COR-L47 (cell line): ENCODE measurements at regions not wholly inside any gene's neighbourhood (a gene's known extent, or its start where the extent isn't known, plus 50 kb on each side); places are given as distances from the start of the nearest gene placed in this dataset.

Source experiments
- DNase-seq: peaks from one replicate; lab custom pipeline; 2025; lab: John Stamatoyannopoulos, UW

GRCh38 chr16:64409783-64410210, 712.1 kb downstream of the CDH11 start:
- DNase-seq = no peak

DNA sequence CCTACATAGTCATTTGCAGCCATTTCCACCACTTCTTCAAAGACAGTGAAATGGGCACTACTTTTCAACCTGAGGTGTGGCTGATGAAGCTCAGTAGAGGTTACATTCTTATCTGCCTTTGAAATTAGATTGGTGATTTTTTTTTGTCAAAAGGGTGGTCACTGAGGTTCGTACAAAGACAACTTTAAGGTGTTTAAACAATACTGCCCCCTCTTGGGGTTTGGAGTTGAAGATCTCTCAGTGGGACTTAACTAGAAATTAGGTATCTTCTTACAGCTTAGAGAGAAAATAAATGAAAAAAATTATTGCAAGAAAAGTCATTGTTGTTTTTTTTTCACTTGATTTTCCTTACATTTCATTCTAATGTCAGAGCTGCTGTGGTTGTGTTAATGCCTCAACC, 713.2 kb downstream of the CDH11 start:
- no peak for DNase-seq

DNA sequence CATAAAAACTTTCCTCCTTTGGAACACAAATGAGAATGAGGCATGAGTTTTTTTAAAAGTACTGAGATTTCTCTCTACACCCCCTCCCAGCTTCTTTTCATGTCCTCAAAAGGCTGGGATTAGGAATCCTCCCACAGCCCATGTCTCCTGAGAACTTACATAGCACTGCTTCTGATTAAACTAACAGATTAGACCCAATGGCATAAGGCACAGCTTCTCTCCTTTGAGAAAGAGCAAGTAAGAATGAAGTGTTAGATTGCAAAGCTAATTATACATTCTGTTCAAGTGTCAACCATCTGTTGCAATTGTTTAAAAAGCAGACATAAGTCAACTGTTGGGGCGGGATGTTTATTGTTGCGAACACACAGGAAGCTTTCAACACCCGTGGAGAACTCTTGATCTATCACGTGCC, 715.1 kb downstream of the CDH11 start:
- DNase-seq = no peak

GRCh38 chr16:64403352-64403751, 718.5 kb downstream of the CDH11 start:
- no peak for DNase-seq

DNA sequence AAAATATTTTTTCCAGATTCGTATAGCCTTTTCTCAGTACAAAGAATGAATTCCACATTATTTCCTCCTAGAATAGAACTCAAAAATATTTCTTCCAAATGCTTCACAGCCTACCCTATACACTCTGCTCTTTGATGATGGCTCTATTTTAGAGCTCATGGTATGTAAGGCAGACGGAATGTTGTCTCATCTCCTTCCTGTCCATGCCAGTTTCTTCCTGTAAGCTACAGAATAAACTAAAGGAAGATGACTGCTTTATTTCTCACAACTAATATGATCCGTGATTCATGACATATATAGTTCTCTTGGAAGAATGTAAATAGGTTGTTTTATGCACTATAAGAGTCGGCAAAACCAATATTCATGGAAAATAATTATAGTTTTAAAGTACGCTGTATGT, 723.1 kb downstream of the CDH11 start:
- DNase-seq = no peak

DNA sequence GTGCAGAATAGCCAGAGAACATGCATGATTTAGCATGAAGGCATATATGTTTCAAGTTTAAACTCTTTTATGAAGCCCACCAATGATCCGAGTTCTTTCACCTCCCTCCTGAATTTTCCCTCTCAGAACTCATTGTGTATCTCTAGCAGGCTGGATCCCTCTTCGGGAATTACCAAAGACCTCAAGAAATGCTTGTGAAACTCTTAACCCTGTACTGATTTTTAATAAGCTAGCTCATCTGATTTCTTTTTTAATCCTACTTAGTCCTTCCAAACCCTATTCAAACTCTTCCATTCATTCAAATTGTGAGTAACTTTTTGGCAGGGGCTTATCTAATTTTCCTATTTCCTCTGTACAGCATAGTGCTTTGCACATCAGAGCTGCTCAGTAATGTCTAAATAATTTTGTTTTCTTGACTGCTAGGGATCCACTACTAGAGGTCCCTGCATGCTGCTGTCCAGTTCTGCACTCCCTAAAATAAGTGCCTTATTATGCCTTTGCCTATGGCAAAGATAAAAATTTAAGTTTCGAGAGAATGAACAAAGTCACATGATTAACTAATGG, 723.8 kb downstream of the CDH11 start:
- DNase-seq = no peak

DNA sequence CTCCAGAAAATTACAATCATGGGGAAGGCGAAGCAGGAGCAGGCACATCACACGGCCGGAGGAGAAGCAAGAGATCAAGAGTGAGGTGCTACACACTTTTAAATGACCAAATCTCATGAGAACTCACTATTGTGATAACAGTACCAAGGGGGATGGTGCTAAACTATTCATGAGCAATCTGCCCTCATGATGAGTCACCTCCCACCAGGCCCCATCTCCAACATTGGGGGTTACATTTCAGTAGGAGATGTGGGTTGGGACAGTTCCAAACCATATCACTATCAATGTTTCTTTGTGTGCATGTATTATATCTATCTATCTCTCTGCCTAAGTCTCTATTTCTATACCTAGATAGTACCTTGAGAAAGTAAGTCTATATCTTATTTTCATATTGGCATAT, 724.8 kb downstream of the CDH11 start:
- DNase-seq = no peak

- DNase-seq = no peak
These were observed 727.8 kb downstream of the CDH11 start for GRCh38 chr16:64394061-64394460.

GRCh38 chr16:64392456-64392855, 729.4 kb downstream of the CDH11 start:
- DNase-seq = no peak

DNA sequence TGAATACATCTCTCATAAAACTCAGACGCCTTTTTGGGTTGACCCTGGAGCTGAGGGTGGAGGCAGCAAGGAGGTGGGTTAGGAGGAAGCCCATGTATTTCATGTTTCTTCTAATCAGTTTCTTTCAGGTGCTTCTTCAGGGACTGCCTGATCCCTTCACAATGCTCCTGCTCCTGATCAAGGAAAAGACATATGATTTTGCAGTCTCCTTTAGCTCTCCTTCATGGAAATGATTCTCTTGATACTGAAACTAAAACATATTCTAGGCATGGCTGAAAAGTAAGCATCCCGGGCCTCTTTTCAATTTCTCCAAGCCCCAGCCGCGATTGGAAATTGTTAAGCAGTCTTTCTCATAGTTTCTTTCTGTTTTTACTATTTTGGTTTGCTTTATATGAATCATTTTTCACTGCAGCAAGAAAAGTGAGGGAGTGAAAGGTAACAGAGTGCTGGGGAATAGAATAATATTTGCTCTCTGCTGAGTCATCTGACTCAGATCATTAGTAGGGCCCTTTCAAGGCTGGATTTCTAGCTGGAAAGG, 730.7 kb downstream of the CDH11 start:
- no peak for DNase-seq

DNA sequence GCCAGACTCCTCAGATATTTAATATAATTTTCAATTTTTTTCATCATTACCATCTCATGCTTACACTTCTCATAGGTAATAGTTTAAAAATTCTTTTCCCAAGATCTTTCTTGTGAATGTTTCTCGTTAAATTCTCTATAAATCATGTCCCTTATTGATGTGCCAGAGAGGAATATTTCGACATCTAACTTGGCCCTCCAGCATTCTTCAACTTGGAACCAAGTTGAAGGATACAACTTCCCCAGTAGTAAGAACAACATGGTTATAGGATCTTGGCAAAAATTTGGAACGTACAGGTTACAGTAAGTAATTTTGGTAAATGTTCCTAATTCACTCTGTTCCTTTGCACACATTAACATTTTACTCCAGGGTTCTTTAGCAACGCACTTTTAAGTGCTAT, 731.8 kb downstream of the CDH11 start:
- DNase-seq = no peak

DNA sequence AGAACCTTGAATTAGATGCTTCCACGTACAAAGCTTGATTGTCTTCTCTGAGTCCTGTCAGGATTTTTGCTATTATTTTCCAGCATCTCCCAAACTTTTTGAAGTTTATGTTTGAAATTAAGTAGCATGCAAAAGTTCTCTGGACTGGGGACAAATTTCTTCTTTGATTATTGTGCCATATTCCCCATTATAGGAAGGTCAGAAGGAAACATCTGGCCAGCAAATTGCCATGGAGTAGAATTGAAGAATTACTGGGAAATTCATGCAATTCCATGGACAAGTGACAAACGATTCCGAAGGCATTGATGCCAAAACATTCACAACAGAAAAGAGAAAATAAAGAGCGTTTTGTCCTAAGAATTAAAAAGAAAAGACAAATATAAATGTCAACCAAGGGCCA, 737.2 kb downstream of the CDH11 start:
- no peak for DNase-seq

- no peak for DNase-seq
These were observed 739.9 kb downstream of the CDH11 start for GRCh38 chr16:64381979-64382378.

DNA sequence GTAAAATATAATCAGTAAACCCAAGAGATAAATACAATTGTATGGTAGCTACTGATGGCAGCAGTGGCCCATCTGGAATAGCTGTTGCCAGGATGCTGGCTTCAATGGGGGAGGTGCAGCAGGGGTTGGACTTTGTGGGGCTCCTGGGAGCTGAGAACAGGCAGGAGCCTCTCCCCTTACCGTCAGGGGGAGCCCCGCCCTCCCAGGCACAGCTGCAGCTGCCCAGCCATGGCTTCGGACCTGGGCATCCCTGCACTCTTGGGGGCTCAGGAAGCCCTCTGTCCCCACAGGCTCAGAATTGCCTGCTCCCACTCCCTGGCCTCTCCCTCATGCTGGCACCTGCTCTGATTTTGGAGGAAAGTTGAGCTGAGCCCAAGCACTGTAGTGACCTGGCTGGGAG, 741.1 kb downstream of the CDH11 start:
- DNase-seq = no peak

DNA sequence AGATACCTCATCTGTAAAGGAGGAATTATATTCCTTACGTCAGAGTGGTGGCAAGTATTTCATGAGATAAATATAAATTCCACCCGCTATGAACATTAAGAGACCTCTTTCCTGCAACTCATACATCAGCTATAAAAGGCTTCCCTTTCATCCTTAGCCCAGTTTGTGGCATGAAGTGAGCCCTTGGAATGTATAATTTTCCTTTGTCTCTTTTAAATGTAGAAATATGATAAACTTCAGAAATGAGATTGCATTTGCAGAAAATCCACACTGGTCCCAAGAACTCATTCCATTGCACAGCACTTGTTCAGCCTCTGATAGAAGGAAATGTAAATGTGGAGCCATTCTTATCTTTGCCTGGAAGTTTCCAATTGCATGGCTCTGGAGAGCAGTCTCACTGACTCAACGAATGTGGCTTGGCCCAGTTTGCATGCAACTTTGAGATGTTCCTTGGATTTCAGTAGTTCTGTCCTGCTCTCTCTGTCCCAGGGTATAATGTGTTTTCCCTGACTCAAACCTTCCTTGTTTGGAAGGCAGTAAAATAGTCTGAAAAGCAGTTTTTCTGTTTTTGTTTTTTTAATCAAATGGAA, 746.4 kb downstream of the CDH11 start:
- no peak for DNase-seq

- no peak for DNase-seq
These were observed 751.8 kb downstream of the CDH11 start for GRCh38 chr16:64370112-64370511.

GRCh38 chr16:64365448-64365931, 756.4 kb downstream of the CDH11 start:
- DNase-seq = no peak

GRCh38 chr16:64364894-64365293, 757.0 kb downstream of the CDH11 start:
- DNase-seq = no peak

GRCh38 chr16:64364416-64364815, 757.4 kb downstream of the CDH11 start:
- DNase-seq = no peak

DNA sequence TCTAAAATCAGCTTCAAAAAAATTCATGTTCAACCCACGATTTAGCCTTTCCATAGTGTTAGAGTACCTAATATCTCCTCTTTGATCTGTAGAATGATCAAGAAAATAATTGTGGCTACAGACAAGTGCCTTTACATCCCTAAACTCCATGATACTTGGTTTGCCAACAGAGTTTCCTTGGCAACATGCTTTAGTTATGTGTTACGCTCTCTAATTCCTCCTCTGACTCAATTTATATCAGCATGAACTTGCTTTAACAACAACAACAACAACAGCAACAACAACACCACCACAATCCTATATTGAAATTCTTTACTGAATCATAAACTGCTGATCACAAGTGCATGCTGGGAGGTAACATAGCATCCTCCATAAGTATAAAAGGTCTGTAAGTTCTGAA, 757.8 kb downstream of the CDH11 start:
- no peak for DNase-seq

DNA sequence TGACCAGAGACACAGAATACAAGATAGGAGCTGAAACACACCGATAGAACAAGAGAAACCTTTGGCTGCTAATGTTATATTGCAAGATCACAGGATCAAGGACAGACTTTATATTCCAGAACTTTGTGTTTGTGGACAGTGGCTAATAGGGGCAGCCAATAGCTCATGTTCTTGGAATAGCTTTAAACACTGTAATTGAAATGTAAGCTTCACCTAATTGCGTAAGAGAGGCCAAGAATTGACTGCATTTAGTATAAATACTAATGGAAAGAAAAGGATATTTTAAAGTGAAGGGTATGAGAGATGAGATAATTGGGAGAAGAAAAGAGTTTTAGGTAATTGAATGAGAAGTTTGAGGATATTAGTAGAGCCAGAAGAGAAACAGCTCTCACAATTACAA, 758.8 kb downstream of the CDH11 start:
- no peak for DNase-seq

DNA sequence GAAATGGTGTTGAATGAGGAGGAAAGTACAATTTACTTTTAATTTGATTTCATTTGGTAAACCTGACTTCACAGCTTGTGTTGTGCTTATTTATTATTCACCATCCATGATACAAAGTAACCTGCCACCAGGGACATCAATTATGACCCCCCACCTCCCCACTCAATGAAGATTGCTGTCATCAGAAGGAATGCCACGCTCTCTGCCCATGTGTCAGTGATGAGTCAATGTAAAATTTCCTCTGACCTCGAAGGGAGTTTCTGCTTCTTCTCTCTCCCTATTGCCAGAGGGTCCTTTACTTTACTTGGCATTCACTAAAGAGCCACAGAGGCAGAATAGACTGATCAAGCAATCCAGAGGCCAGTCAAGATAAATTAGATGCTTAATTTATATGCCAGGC, 759.7 kb downstream of the CDH11 start:
- no peak for DNase-seq

DNA sequence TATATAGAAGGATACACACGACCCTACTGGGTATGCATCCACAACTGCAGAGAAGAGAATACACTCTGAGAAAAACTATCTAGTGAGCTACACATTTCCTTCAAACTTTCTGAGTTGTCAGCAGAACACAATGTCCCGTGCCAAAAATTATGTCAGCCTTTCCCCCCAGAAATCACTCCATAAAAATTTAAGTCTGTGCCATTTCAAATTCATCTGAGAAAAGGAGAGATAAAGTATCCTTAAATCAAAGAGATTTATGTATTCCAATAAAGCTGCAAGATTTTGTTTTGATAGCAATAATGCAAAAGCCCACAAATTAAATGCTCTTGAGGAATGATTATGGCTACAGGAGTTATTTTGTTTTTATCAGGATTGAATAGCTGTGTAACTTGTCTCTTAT, 760.1 kb downstream of the CDH11 start:
- no peak for DNase-seq

GRCh38 chr16:64358291-64358690, 763.6 kb downstream of the CDH11 start:
- DNase-seq = no peak
